ENCODE measurements at regions not wholly inside any gene's neighbourhood (a gene's known extent, or its start where the extent isn't known, plus 50 kb on each side); places are given as distances from the start of the nearest gene placed in this dataset.

DNA sequence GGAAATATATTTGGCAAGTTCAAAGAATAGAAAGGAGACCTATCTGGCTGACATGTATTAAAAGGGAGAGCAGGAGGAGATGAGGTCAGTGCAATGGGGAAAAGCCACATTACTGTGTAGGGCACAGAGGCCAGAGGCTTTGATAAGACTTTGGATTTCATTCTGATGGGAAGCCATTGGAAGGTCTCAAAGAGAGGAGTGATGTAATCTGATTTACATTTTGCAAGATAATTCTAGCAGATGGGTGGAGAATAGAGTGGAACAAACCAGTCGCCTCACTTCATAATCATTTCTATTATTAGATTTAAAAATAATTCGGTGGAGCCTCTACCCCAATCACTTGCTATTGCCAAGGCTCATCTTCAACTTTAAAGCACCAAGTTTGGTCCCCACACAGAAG is 278.4 kb upstream of the ZC3H12C start:
- TF ChIP-seq EZH2 (IDR thresholded peaks at IDR 0.05; ENCODE audit: low read depth, unreplicated experiment) (no peak), POLR2AphosphoS5 (IDR thresholded peaks at IDR 0.05; ENCODE audit: low read depth) (no peak), EZH2phosphoT487 (IDR thresholded peaks at IDR 0.05; ENCODE audit: unreplicated experiment) (no peak), CREB1 (CRISPR knock-in tag; IDR thresholded peaks at IDR 0.05; ENCODE audit: low read depth) (no peak), JUNB (IDR thresholded peaks at IDR 0.05; ENCODE audit: unreplicated experiment) (no peak), NANOG (IDR thresholded peaks at IDR 0.05; ENCODE audit: borderline replicate concordance) (no peak), ZNF114 (CRISPR knock-in tag; IDR thresholded peaks at IDR 0.05) (no peak), STAT1 (IDR thresholded peaks at IDR 0.05; ENCODE audit: unreplicated experiment) (no peak), ZNF331 (CRISPR knock-in tag; IDR thresholded peaks at IDR 0.05; ENCODE audit: low read depth) (no peak)
- TF ChIP-seq, protein P1, sequence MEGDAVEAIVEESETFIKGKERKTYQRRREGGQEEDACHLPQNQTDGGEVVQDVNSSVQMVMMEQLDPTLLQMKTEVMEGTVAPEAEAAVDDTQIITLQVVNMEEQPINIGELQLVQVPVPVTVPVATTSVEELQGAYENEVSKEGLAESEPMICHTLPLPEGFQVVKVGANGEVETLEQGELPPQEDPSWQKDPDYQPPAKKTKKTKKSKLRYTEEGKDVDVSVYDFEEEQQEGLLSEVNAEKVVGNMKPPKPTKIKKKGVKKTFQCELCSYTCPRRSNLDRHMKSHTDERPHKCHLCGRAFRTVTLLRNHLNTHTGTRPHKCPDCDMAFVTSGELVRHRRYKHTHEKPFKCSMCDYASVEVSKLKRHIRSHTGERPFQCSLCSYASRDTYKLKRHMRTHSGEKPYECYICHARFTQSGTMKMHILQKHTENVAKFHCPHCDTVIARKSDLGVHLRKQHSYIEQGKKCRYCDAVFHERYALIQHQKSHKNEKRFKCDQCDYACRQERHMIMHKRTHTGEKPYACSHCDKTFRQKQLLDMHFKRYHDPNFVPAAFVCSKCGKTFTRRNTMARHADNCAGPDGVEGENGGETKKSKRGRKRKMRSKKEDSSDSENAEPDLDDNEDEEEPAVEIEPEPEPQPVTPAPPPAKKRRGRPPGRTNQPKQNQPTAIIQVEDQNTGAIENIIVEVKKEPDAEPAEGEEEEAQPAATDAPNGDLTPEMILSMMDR (conservative IDR thresholded peaks at IDR 0.05; ENCODE audit: low read depth in 2 of 2), result no peak
- TF ChIP-seq, protein P2, sequence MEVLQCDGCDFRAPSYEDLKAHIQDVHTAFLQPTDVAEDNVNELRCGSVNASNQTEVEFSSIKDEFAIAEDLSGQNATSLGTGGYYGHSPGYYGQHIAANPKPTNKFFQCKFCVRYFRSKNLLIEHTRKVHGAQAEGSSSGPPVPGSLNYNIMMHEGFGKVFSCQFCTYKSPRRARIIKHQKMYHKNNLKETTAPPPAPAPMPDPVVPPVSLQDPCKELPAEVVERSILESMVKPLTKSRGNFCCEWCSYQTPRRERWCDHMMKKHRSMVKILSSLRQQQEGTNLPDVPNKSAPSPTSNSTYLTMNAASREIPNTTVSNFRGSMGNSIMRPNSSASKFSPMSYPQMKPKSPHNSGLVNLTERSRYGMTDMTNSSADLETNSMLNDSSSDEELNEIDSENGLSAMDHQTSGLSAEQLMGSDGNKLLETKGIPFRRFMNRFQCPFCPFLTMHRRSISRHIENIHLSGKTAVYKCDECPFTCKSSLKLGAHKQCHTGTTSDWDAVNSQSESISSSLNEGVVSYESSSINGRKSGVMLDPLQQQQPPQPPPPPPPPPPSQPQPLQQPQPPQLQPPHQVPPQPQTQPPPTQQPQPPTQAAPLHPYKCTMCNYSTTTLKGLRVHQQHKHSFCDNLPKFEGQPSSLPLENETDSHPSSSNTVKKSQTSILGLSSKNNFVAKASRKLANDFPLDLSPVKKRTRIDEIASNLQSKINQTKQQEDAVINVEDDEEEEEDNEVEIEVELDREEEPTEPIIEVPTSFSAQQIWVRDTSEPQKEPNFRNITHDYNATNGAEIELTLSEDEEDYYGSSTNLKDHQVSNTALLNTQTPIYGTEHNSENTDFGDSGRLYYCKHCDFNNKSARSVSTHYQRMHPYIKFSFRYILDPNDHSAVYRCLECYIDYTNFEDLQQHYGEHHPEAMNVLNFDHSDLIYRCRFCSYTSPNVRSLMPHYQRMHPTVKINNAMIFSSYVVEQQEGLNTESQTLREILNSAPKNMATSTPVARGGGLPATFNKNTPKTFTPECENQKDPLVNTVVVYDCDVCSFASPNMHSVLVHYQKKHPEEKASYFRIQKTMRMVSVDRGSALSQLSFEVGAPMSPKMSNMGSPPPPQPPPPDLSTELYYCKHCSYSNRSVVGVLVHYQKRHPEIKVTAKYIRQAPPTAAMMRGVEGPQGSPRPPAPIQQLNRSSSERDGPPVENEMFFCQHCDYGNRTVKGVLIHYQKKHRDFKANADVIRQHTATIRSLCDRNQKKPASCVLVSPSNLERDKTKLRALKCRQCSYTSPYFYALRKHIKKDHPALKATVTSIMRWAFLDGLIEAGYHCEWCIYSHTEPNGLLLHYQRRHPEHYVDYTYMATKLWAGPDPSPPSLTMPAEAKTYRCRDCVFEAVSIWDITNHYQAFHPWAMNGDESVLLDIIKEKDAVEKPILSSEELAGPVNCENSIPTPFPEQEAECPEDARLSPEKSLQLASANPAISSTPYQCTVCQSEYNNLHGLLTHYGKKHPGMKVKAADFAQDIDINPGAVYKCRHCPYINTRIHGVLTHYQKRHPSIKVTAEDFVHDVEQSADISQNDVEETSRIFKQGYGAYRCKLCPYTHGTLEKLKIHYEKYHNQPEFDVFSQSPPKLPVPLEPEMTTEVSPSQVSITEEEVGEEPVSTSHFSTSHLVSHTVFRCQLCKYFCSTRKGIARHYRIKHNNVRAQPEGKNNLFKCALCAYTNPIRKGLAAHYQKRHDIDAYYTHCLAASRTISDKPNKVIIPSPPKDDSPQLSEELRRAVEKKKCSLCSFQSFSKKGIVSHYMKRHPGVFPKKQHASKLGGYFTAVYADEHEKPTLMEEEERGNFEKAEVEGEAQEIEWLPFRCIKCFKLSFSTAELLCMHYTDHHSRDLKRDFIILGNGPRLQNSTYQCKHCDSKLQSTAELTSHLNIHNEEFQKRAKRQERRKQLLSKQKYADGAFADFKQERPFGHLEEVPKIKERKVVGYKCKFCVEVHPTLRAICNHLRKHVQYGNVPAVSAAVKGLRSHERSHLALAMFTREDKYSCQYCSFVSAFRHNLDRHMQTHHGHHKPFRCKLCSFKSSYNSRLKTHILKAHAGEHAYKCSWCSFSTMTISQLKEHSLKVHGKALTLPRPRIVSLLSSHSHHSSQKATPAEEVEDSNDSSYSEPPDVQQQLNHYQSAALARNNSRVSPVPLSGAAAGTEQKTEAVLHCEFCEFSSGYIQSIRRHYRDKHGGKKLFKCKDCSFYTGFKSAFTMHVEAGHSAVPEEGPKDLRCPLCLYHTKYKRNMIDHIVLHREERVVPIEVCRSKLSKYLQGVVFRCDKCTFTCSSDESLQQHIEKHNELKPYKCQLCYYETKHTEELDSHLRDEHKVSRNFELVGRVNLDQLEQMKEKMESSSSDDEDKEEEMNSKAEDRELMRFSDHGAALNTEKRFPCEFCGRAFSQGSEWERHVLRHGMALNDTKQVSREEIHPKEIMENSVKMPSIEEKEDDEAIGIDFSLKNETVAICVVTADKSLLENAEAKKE (CRISPR knock-in tag; IDR thresholded peaks at IDR 0.05), result no peak
- TF ChIP-seq, protein P3, sequence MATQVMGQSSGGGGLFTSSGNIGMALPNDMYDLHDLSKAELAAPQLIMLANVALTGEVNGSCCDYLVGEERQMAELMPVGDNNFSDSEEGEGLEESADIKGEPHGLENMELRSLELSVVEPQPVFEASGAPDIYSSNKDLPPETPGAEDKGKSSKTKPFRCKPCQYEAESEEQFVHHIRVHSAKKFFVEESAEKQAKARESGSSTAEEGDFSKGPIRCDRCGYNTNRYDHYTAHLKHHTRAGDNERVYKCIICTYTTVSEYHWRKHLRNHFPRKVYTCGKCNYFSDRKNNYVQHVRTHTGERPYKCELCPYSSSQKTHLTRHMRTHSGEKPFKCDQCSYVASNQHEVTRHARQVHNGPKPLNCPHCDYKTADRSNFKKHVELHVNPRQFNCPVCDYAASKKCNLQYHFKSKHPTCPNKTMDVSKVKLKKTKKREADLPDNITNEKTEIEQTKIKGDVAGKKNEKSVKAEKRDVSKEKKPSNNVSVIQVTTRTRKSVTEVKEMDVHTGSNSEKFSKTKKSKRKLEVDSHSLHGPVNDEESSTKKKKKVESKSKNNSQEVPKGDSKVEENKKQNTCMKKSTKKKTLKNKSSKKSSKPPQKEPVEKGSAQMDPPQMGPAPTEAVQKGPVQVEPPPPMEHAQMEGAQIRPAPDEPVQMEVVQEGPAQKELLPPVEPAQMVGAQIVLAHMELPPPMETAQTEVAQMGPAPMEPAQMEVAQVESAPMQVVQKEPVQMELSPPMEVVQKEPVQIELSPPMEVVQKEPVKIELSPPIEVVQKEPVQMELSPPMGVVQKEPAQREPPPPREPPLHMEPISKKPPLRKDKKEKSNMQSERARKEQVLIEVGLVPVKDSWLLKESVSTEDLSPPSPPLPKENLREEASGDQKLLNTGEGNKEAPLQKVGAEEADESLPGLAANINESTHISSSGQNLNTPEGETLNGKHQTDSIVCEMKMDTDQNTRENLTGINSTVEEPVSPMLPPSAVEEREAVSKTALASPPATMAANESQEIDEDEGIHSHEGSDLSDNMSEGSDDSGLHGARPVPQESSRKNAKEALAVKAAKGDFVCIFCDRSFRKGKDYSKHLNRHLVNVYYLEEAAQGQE (IDR thresholded peaks at IDR 0.05; ENCODE audit: unreplicated experiment), result no peak
- TF ChIP-seq, protein P4, sequence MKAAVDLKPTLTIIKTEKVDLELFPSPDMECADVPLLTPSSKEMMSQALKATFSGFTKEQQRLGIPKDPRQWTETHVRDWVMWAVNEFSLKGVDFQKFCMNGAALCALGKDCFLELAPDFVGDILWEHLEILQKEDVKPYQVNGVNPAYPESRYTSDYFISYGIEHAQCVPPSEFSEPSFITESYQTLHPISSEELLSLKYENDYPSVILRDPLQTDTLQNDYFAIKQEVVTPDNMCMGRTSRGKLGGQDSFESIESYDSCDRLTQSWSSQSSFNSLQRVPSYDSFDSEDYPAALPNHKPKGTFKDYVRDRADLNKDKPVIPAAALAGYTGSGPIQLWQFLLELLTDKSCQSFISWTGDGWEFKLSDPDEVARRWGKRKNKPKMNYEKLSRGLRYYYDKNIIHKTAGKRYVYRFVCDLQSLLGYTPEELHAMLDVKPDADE (IDR thresholded peaks at IDR 0.05), result no peak
